ENCODE measurements at regions not wholly inside any gene's neighbourhood (a gene's known extent, or its start where the extent isn't known, plus 50 kb on each side); places are given as distances from the start of the nearest gene placed in this dataset.
A peak's percentile ranks its signal among the peaks of the same experiment; 100 is the strongest.

DNA sequence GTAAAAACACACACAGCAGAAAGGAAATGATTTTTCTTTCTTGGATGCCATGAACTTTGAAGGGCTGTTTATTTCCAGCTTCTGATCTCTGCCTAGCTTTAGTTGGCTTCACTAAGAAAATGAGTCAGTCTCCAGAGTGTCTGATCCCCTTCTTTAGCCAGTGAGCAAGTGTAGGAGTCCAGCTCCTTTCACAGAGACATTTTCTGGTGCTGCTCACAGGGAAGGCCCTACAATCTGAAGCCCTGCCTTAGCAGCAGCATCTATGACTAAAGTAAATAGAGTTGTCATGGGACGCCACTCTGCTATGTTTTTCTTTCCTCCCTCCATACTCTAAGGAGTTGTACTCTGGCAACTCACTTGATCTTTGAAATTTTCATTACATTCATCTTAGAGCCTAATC lies 103.5 kb downstream of the RPAP3 start:
- Mint-ChIP-seq H3K4me3 (ENCODE audit: unreplicated experiment) (no peak overlapping the region), H3K27ac (ENCODE audit: unreplicated experiment) (peak overlapping the region; percentile 82), H3K9me3 (ENCODE audit: unreplicated experiment) (peaks cover 11% of the 10 kb centered on the region), H3K36me3 (ENCODE audit: unreplicated experiment) (peaks cover 12% of the 10 kb centered on the region), H3K4me1 (ENCODE audit: unreplicated experiment) (peaks cover 7% of the 10 kb centered on the region), H3K27me3 (ENCODE audit: unreplicated experiment) (no peaks in the 10 kb centered on the region)
- TF ChIP-seq CTCF (IDR thresholded peaks at IDR 0.05), result no peak
- no peak for DNase-seq (ENCODE audit: extremely low spot score, unreplicated experiment)

DNA sequence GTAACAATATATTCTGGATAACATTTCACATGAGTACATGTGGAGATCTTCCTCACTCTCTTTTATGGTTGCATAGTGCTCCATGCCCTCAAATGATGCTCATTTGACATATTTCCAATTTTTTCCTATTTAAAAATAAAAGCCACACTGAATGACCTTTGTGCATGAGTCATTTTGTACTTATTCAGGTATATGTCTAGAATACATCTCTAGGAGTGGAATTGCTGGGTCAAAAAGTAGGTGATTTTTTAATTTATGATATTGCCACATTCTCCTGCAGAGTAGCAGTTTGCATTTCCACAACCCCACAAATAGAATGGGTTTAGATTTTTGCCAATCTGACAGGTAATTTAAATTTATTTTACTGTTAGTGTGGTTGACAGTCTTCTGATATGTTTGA lies 104.8 kb downstream of the RPAP3 start:
- no peak overlapping the region for H3K27ac Mint-ChIP-seq (ENCODE audit: unreplicated experiment)
- no peak overlapping the region for H3K4me3 Mint-ChIP-seq (ENCODE audit: unreplicated experiment)
- peaks cover 4% of the 10 kb centered on the region for H3K9me3 Mint-ChIP-seq (ENCODE audit: unreplicated experiment)
- H3K36me3 Mint-ChIP-seq (ENCODE audit: unreplicated experiment), result peaks cover 5% of the 10 kb centered on the region
- no peak for DNase-seq (ENCODE audit: extremely low spot score, unreplicated experiment)
- H3K4me1 Mint-ChIP-seq (ENCODE audit: unreplicated experiment), result peaks cover 7% of the 10 kb centered on the region
- H3K27me3 Mint-ChIP-seq (ENCODE audit: unreplicated experiment), result no peaks in the 10 kb centered on the region
- no peak for TF ChIP-seq CTCF (IDR thresholded peaks at IDR 0.05)

- Mint-ChIP-seq H3K4me3 (ENCODE audit: unreplicated experiment) (no peak overlapping the region), H3K9me3 (ENCODE audit: unreplicated experiment) (no peaks in the 10 kb centered on the region), H3K27me3 (ENCODE audit: unreplicated experiment) (peaks cover 7% of the 10 kb centered on the region), H3K4me1 (ENCODE audit: unreplicated experiment) (peaks cover 32% of the 10 kb centered on the region), H3K36me3 (ENCODE audit: unreplicated experiment) (no peaks in the 10 kb centered on the region), H3K27ac (ENCODE audit: unreplicated experiment) (peak overlapping the region; percentile 58)
- TF ChIP-seq CTCF (IDR thresholded peaks at IDR 0.05), result no peak
- DNase-seq (ENCODE audit: extremely low spot score, unreplicated experiment), result no peak
Observed at GRCh38 chr12:47591795-47592194, 114.0 kb downstream of the RPAP3 start.

GRCh38 chr12:47591361-47591791 lies 114.5 kb downstream of the RPAP3 start:
- H3K36me3 Mint-ChIP-seq (ENCODE audit: unreplicated experiment), result no peaks in the 10 kb centered on the region
- DNase-seq (ENCODE audit: extremely low spot score, unreplicated experiment), result no peak
- H3K27me3 Mint-ChIP-seq (ENCODE audit: unreplicated experiment), result peaks cover 7% of the 10 kb centered on the region
- TF ChIP-seq CTCF (IDR thresholded peaks at IDR 0.05), result no peak
- no peak overlapping the region for H3K4me3 Mint-ChIP-seq (ENCODE audit: unreplicated experiment)
- H3K9me3 Mint-ChIP-seq (ENCODE audit: unreplicated experiment), result no peaks in the 10 kb centered on the region
- peak overlapping the region; percentile 58 for H3K27ac Mint-ChIP-seq (ENCODE audit: unreplicated experiment)
- H3K4me1 Mint-ChIP-seq (ENCODE audit: unreplicated experiment), result peaks cover 32% of the 10 kb centered on the region

DNA sequence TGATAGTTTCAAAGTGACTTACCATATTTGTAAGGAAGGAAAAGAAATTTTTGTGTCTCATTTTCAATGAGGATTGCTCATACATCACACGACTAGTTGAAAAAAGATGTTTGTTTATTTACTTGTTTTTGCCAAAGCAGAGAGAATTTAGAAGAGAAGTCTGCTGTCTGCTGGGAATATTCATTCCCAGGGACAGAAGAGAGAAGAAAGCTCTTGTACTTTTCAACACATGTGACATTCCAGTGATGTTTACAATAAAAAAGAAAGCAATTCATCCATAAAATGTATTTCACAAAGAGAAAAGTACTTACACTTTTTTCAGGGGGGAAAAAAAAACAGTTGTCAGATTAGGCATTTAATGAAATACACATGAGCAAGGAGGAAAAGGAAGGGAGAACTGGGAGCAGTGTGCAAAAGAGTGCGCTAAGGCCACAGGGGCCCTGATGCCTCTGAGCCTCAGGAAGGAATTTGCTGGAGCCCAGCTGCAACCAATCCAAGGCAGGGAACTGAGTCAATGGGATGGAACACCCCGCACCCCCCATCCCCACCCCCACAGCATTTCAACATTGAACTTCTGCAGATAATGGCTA lies 115.0 kb downstream of the RPAP3 start:
- Mint-ChIP-seq H3K9me3 (ENCODE audit: unreplicated experiment) (no peaks in the 10 kb centered on the region), H3K4me1 (ENCODE audit: unreplicated experiment) (peaks cover 32% of the 10 kb centered on the region), H3K36me3 (ENCODE audit: unreplicated experiment) (no peaks in the 10 kb centered on the region), H3K27me3 (ENCODE audit: unreplicated experiment) (peaks cover 7% of the 10 kb centered on the region), H3K4me3 (ENCODE audit: unreplicated experiment) (no peak overlapping the region), H3K27ac (ENCODE audit: unreplicated experiment) (peak overlapping the region; percentile 46)
- TF ChIP-seq CTCF (IDR thresholded peaks at IDR 0.05), result no peak
- no peak for DNase-seq (ENCODE audit: extremely low spot score, unreplicated experiment)
